ENCODE measurements at regions not wholly inside any gene's neighbourhood (a gene's known extent, or its start where the extent isn't known, plus 50 kb on each side); places are given as distances from the start of the nearest gene placed in this dataset.

DNA sequence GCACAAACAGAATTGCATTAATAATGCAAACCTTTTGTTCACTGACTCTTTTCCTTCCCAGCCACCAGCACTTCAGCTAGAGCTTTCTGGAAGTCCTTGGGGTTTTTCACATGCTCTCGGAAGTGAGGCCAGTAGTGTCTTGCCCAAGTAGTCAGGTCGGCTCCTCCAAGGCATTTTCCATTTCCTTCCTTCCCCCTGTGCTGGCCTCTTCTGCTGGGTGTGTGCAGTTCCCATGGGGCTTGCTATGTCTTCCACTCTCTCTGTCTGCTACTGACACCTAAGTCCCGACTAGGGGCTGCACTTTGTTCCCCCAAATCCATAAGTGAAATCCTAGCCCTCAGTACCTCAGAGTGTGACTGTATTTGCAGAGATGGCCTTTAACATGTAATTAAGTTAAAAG, 175.6 kb upstream of the BMPER start:
- no peak overlapping the region for H3K4me2 ChIP-seq (ENCODE audit: control insufficient read depth, extremely low read depth, insufficient read depth, low read depth, low read length)
- dilution Hi-C loops (cut with MboI; ENCODE audit: extremely low pct_ligation_motif_present, low sequenced_read_pairs), result no loop called here
- H3K4me3 ChIP-seq (ENCODE audit: control insufficient read depth in 2 of 3, extremely low read depth in 1 of 3, insufficient read depth in 2 of 3, low read depth in 1 of 3, low read length in 3 of 3), result no peak overlapping the region
- no peak overlapping the region for H3K27ac ChIP-seq (ENCODE audit: control insufficient read depth, insufficient read depth, low read length)
- no peaks in the 10 kb centered on the region for H3K36me3 ChIP-seq (ENCODE audit: control insufficient read depth in 2 of 2, extremely low read depth in 1 of 2, insufficient read depth in 2 of 2, low read length in 2 of 2)
- H3K79me2 ChIP-seq (ENCODE audit: control insufficient read depth, insufficient read depth, low read length), result no peaks in the 10 kb centered on the region
- H2AFZ ChIP-seq (ENCODE audit: control insufficient read depth, low read length), result no peak overlapping the region
- H3K9me1 ChIP-seq (ENCODE audit: control insufficient read depth, extremely low read depth, insufficient read depth, low read length), result no peaks in the 10 kb centered on the region
- H4K20me1 ChIP-seq (ENCODE audit: control insufficient read depth, extremely low read depth, insufficient read depth, low read length), result no peaks in the 10 kb centered on the region
- H3K9me3 ChIP-seq (ENCODE audit: control insufficient read depth, low read depth, low read length), result no peaks in the 10 kb centered on the region
- DNase-seq (ENCODE audit: low read depth, low spot score), result no peak
- H3K4me1 ChIP-seq (ENCODE audit: control insufficient read depth, extremely low read depth, insufficient read depth, low read length), result no peaks in the 10 kb centered on the region
- no peaks in the 10 kb centered on the region for H3K27me3 ChIP-seq (ENCODE audit: control insufficient read depth, extremely low read depth, insufficient read depth, low read length)
- FAIRE-seq, result no peak
- TF ChIP-seq EZH2 (IDR thresholded peaks at IDR 0.05; ENCODE audit: low read length), result no peak
- TF ChIP-seq, protein P1, sequence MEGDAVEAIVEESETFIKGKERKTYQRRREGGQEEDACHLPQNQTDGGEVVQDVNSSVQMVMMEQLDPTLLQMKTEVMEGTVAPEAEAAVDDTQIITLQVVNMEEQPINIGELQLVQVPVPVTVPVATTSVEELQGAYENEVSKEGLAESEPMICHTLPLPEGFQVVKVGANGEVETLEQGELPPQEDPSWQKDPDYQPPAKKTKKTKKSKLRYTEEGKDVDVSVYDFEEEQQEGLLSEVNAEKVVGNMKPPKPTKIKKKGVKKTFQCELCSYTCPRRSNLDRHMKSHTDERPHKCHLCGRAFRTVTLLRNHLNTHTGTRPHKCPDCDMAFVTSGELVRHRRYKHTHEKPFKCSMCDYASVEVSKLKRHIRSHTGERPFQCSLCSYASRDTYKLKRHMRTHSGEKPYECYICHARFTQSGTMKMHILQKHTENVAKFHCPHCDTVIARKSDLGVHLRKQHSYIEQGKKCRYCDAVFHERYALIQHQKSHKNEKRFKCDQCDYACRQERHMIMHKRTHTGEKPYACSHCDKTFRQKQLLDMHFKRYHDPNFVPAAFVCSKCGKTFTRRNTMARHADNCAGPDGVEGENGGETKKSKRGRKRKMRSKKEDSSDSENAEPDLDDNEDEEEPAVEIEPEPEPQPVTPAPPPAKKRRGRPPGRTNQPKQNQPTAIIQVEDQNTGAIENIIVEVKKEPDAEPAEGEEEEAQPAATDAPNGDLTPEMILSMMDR (optimal IDR thresholded peaks at IDR 0.05 in 1 of 3, IDR thresholded peaks at IDR 0.05 in 1 of 3, conservative IDR thresholded peaks at IDR 0.05 in 1 of 3; ENCODE audit: extremely low read depth in 1 of 3, insufficient read depth in 2 of 3, low read length in 3 of 3), result no peak
- H3K9ac ChIP-seq (ENCODE audit: control insufficient read depth, extremely low read depth, insufficient read depth, low read length), result no peak overlapping the region

DNA sequence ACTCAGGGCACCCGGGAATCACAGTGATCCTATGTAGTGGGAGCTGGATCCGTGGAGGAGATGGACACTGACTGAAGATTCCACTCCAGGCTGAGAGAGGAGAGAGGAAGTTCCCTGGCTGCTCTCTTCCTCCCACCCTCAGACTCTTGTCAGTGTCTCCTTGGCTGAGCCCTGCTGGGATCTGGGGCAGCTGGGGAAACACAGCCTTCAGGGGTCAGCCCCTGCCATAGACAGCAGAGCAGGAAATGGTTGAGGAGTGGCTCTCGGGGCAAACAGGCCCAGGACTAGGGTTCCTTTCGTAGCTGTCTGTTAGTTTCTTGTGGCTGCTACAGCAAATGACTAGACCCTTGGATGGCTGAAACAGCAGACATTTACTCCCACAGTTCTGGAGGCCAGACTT, 174.4 kb upstream of the BMPER start:
- no peaks in the 10 kb centered on the region for H4K20me1 ChIP-seq (ENCODE audit: control insufficient read depth, extremely low read depth, insufficient read depth, low read length)

More for the DNA sequence above, 174.4 kb upstream of the BMPER start:
- no peaks in the 10 kb centered on the region for H3K9me1 ChIP-seq (ENCODE audit: control insufficient read depth, extremely low read depth, insufficient read depth, low read length)
- no peak overlapping the region for H3K9ac ChIP-seq (ENCODE audit: control insufficient read depth, extremely low read depth, insufficient read depth, low read length)
- TF ChIP-seq, protein P1 (optimal IDR thresholded peaks at IDR 0.05 in 1 of 3, IDR thresholded peaks at IDR 0.05 in 1 of 3, conservative IDR thresholded peaks at IDR 0.05 in 1 of 3; ENCODE audit: extremely low read depth in 1 of 3, insufficient read depth in 2 of 3, low read length in 3 of 3), result no peak
- TF ChIP-seq EZH2 (IDR thresholded peaks at IDR 0.05; ENCODE audit: low read length), result no peak
- no peaks in the 10 kb centered on the region for H3K36me3 ChIP-seq (ENCODE audit: control insufficient read depth in 2 of 2, extremely low read depth in 1 of 2, insufficient read depth in 2 of 2, low read length in 2 of 2)
- H2AFZ ChIP-seq (ENCODE audit: control insufficient read depth, low read length), result no peak overlapping the region
- no peak for FAIRE-seq
- H3K27me3 ChIP-seq (ENCODE audit: control insufficient read depth, extremely low read depth, insufficient read depth, low read length), result no peaks in the 10 kb centered on the region
- no peak overlapping the region for H3K27ac ChIP-seq (ENCODE audit: control insufficient read depth, insufficient read depth, low read length)
- no peak for DNase-seq (ENCODE audit: low read depth, low spot score)
- no peaks in the 10 kb centered on the region for H3K4me1 ChIP-seq (ENCODE audit: control insufficient read depth, extremely low read depth, insufficient read depth, low read length)
- no peaks in the 10 kb centered on the region for H3K9me3 ChIP-seq (ENCODE audit: control insufficient read depth, low read depth, low read length)
- H3K79me2 ChIP-seq (ENCODE audit: control insufficient read depth, insufficient read depth, low read length), result no peaks in the 10 kb centered on the region
- no peak overlapping the region for H3K4me2 ChIP-seq (ENCODE audit: control insufficient read depth, extremely low read depth, insufficient read depth, low read depth, low read length)
- dilution Hi-C loops (cut with MboI; ENCODE audit: extremely low pct_ligation_motif_present, low sequenced_read_pairs), result no loop called here
- H3K4me3 ChIP-seq (ENCODE audit: control insufficient read depth in 2 of 3, extremely low read depth in 1 of 3, insufficient read depth in 2 of 3, low read depth in 1 of 3, low read length in 3 of 3), result no peak overlapping the region

All from keratinocyte (primary cell).